ENCODE measurements at regions not wholly inside any gene's neighbourhood (a gene's known extent, or its start where the extent isn't known, plus 50 kb on each side); places are given as distances from the start of the nearest gene placed in this dataset.

DNA sequence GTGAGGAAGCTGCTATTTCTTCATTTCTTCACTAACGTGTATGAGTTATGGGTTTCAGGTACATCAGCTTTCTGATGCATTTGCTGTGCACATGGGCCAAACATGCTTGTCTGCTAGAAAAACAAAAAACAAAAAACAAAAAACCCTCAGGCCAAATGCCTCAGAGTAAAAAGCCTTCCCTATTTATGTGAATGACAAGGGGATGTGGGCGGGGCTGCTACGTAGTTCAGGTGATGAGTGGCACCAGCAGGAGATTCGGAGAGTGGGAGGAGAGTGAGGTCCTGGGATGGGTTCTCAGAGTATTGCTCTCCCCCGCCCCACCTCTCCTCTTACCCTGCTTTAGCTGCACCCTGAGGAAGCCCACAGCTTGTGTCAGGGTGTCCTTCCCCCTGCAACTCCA lies 596.8 kb upstream of the JAG1 start:
- no peak for TF ChIP-seq POLR2A (IDR thresholded peaks at IDR 0.05; ENCODE audit: low read length)
- TF ChIP-seq GATA1 (IDR thresholded peaks at IDR 0.05; ENCODE audit: low read depth, low read length), result no peak
